ENCODE measurements at regions not wholly inside any gene's neighbourhood (a gene's known extent, or its start where the extent isn't known, plus 50 kb on each side); places are given as distances from the start of the nearest gene placed in this dataset.

- no peak for DNase-seq
Measured at GRCh38 chr18:11308499-11308898, 159.1 kb upstream of the PIEZO2 start.

DNA sequence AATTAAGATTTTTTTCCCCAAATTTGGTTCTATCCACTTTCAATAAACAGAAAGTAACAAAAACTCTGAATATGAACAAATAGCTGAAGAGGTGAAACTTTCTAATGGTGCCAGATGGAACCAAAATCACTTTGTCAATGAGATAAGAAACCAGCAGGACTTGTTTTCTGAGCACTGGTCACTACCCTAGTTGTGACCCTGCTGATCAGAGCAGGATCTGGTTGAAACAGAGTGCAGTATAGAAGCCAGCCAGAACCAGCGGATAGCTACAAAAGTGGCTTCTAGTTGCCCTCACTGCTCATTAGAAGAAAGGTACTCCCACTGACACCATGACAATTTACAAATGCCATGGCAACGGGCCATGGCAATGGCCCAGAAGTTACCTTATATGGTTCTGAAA, 158.3 kb upstream of the PIEZO2 start:
- DNase-seq, result no peak

DNA sequence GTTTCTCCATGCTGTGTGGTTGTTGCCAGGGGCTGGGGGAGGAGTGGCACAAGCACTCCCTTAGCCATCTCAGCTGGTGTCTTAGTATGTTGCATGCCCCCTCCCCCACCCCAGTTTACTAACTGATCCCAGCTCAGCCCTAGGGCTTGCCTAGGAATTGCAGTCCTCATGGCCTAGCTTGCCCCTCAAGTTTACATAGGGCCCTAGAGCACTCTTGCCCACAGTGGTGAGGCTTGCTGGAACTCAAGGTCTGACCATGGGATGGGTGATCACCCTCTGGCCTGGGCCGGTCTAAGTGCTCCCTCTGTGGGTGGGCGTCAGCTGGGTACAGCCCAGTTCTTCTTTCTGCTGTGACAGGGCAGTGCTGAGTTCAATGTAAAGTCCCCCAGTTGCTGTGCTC, 156.1 kb upstream of the PIEZO2 start:
- no peak for DNase-seq

- no peak for DNase-seq
Measured at GRCh38 chr18:11304928-11305327, 155.6 kb upstream of the PIEZO2 start.

DNA sequence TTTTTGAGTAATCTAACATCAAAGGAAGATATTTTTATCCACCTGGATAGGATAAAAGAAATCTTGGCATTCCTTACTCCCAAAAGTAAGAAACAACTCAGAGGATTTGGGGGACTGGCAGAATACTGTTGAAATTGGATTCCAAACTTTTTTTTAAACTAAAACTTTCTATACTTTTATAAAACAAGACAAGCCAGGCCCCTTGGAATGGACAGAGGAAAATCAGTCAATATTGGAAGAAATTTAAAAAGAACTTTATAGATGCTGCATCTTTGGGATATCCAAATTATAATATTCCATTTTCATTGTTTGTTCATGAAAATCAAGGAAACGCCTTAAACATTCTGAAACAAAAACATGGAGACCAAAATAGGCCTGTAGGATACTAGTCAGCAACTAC, 147.6 kb upstream of the PIEZO2 start:
- DNase-seq, result no peak

DNA sequence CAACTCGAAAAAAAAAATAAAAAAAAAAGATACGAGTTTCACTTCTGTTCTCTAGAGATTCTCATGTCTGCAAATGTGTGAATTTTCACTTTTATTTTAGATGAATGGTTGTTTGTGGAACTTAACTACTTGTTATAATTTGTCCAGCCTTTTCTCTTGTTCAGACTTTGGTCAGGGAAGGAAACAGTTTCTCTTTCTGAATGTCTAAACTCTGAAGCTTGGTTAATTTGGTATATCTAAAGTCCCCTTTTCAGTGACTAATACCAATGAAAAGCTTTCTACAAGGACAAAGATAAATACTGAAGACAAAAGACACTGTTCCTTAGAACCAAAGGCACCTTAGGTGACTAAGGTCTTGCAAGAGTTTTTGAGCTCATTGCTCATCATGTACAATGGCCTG, 144.4 kb upstream of the PIEZO2 start:
- no peak for DNase-seq

- no peak for DNase-seq
Measured at GRCh38 chr18:11290786-11291185, 141.4 kb upstream of the PIEZO2 start.

DNA sequence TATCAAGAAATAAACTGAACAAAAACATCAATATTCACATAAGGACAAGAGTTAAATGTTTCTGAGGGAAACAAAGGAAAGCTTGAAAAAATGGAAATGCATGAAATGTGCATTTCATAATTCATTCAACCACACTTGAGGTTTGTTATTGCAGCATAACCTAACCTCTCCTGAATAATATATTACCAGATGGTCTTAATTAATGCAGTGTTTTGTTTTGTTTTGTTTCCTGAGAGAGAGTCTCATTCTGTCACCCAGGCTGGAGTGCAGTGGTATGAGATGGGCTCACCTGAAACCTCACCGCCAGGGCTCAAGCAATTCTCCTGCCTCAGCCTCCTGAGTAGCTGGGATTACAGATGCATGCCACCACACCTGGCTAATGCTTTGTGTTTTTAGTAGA, 139.9 kb upstream of the PIEZO2 start:
- DNase-seq, result no peak

DNA sequence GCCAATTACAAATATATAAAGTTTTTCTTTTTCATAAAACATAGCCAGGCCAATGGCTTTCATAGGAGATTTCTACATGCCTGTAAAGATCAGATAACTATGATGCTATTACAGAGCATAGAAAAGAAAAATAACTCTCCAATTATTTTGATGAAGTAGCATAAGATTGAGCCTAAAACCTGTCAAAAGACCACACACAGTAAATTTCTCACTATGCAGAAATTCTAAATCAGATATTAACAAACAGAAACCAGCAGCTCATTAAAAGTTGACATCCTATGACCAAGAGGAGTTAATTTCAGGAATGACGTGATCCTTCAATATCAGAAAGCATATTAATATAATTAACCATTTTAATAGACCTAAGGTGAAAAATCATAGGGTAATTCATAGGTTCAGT, 139.0 kb upstream of the PIEZO2 start:
- no peak for DNase-seq

DNA sequence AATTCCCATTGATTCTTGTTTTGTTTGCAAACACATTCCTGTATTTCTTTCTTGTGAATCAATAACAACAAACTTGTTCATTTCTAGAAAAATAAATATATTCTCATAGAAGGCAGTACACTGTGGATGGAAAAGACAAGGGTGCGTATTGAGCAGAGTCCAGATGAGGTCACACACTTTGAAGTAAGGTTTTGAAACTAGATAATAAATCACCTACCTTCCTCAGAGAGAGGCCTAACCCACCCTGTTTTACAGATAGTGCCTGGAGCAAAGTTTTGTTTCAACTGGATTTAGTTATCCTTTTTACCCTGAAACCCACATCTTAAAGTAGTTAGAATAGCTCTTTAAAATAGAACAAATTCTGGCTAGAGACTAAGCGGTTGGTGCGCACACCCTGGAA, 137.1 kb upstream of the PIEZO2 start:
- DNase-seq, result no peak

GRCh38 chr18:11284811-11285210, 135.4 kb upstream of the PIEZO2 start:
- no peak for DNase-seq

DNA sequence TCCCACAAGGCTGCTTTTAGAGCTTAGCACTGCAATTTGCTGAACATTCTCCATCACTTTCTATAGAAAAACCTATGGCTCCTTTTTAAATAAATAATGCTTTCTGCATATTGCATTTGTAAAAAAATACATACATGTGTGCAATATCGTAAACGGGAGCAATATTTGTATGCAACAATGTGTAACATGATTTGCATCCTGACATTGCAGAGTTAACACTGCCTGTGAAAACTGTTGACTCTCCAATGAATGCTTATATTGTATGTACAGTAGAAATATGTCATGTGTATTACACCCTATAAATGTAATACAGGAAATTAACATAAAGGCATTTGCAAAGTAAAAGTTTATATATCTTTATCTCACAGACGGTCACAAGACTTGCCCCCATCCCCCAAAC, 135.0 kb upstream of the PIEZO2 start:
- DNase-seq, result no peak

GRCh38 chr18:11283479-11284161, 134.3 kb upstream of the PIEZO2 start:
- DNase-seq, result no peak

- DNase-seq, result no peak
Measured at GRCh38 chr18:11279461-11279860, 130.1 kb upstream of the PIEZO2 start.

GRCh38 chr18:11276678-11277077, 127.3 kb upstream of the PIEZO2 start:
- no peak for DNase-seq

- DNase-seq, result no peak
Measured at GRCh38 chr18:11274144-11274794, 124.9 kb upstream of the PIEZO2 start.

- DNase-seq, result no peak
Measured at GRCh38 chr18:11272516-11272915, 123.1 kb upstream of the PIEZO2 start.

DNA sequence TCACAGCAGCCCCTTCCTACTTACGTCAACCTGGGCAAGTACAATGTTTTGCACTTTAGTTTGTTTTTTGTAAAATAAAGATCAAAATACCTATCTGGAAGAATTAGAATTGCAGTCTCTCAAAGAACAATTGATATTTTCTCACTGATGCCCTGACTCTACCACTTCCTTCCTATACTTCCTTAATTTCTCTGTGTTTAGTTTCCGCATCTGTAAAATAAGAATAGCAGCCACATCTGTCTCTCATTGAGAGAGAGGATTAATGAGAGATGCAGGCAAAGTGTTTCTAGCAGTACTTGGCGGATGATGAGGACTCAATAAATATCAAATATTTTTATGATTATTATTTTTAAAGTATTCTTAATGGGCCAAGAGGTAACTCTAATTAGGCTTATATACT, 122.6 kb upstream of the PIEZO2 start:
- DNase-seq, result no peak

DNA sequence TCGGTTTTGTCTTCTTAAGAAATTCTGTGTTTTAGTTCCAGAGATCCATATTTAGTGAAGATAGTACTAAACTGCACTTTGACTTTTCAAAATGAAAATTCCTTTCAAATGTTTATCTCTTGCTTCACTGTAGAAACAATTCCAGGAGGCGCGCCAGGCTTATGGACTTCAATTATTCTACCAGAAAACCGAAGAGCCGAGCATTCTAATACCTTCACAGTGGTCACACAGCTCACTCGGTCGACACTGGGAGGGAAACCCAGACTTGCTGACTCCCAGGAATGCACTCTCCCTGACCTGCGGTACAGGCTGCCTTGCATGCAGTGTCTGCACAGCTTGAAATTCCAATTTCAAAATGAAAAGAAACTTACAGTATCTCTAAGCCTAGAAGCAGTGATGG, 119.9 kb upstream of the PIEZO2 start:
- no peak for DNase-seq

- no peak for DNase-seq
Measured at GRCh38 chr18:11268741-11269233, 119.4 kb upstream of the PIEZO2 start.

- DNase-seq, result no peak
Measured at GRCh38 chr18:11268153-11268552, 118.8 kb upstream of the PIEZO2 start.

DNA sequence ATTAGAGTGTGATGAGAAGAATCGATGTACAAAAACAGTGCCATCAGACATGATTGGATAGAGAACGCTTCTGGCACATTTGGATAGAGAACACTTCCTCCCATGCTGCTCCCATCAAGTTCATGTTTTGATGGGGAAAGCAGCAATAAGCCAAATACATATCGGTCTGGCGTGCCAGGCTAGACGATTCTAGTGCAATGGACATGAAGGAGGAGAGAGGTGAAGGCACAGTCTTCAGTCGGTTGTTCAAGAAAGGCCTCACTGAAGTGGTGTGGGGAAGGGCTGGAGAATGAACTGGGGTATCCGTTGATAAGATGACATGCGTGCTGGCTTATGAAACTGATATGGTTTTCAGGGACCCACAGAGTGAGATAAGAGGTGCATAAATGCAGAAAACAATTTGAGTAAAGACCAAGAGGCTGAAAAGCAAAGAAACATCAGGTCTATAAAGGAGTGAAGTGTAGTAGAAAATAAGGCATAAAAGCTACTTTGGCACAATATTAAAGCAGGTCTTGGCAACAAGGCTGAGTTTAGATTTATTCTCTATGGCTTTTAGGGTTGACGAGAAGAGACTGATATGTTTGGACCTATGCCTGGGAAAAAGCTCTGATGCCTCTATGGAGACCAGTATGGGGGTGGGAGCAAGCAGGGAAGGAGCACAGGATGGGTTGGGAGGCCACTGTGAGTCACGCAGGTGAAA, 117.6 kb upstream of the PIEZO2 start:
- no peak for DNase-seq

DNA sequence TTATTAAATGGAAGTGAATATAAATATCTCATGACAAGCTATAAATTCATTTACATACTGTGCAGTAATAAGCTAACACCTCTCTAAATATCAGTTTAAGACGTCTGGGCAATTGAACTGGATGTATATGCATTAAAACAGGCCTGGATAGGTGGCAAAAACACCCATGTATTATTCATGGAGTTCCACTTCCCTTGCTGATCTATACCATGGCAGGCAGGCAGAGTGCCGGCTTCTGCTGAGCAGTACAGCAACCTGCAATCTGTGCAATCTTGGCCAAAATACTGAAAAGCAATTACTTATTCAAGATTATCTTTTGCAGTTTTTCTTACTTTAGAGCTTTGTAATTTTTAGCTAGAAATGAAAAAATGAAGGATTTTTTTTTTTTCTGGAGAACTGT, 112.1 kb upstream of the PIEZO2 start:
- DNase-seq, result no peak

DNA sequence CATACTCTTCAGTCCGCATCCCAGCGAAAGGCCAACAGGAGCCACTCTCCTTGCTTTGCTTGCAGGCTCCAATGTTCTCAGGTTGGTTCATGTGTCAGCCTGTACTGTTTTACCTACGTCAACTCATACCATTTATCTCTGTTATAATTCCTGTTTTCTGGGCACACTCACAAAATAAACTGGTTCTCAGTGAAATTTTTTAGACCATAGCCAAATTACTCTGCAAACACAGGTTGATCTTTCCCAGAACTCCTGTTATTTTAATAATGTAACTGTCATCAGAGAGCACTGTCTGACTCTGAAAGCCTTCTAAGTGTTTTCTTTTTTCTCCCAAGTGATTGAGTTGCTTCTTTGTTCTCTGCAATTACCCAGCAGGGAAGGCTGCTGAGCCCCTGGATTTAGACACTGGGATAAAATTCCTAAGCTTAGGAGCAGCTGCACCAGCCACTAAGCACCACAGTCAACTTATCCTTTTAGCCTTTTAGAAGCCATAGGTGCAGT, 111.6 kb upstream of the PIEZO2 start:
- DNase-seq, result peak; percentile 69
